ES-I3 (cell line): ENCODE measurements at regions not wholly inside any gene's neighbourhood (a gene's known extent, or its start where the extent isn't known, plus 50 kb on each side); places are given as distances from the start of the nearest gene placed in this dataset.

ENCODE experiments used
- H3K36me3 ChIP-seq: 2 replicates; pipeline ENCODE4 v1.6.1; 2013; ENCODE audit warnings: mild to moderate bottlenecking, low read length, control low read depth, moderate library complexity; ENCODE audit not compliant: insufficient read depth
- H3K4me1 ChIP-seq: 2 replicates; pipeline ENCODE4 v1.6.1; 2013; ENCODE audit warnings: mild to moderate bottlenecking, control low read depth, low read length; ENCODE audit not compliant: insufficient read depth
- H3K9ac ChIP-seq: 2 replicates; pipeline ENCODE4 v1.6.1; 2013; ENCODE audit warnings: low read depth, mild to moderate bottlenecking, low read length, moderate library complexity
- H3K9me3 ChIP-seq: 2 replicates; pipeline ENCODE4 v1.6.1; 2013; ENCODE audit warnings: mild to moderate bottlenecking, low read length, moderate library complexity; ENCODE audit not compliant: control insufficient read depth, insufficient read depth

- no peaks in the 10 kb centered on the region for H3K9me3 ChIP-seq
- no peak overlapping the region for H3K9ac ChIP-seq
- H3K4me1 ChIP-seq: no peaks in the 10 kb centered on the region
- no peaks in the 10 kb centered on the region for H3K36me3 ChIP-seq
Observed at GRCh38 chr6:18958146-18958545, 571.0 kb downstream of the RNF144B start.

DNA sequence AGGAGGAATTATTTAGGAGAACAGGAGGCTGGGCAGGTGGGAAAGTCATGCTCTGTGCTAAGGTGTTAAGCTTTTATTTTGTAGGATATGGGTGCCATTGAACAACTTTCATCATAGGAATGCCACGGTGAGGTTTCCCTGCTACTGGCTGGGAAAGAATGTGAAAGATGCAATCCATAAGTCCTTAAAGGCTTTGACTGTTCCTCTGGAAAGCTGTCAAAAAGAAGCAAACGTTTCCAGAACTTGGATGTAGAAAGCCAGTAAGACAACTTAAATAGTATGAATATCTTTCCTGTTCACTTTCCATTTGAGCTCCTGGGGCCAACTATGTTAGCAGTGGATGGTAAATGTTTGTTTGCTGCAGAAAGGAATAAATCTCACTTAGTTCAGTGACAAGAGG, 574.4 kb downstream of the RNF144B start:
- no peaks in the 10 kb centered on the region for H3K4me1 ChIP-seq
- no peaks in the 10 kb centered on the region for H3K9me3 ChIP-seq
- H3K9ac ChIP-seq: no peak overlapping the region
- H3K36me3 ChIP-seq: no peaks in the 10 kb centered on the region

GRCh38 chr6:18962361-18962905, 575.3 kb downstream of the RNF144B start:
- no peak overlapping the region for H3K9ac ChIP-seq
- no peaks in the 10 kb centered on the region for H3K36me3 ChIP-seq
- H3K4me1 ChIP-seq: no peaks in the 10 kb centered on the region
- no peaks in the 10 kb centered on the region for H3K9me3 ChIP-seq

GRCh38 chr6:18963439-18963838, 576.3 kb downstream of the RNF144B start:
- H3K9ac ChIP-seq: no peak overlapping the region

GRCh38 chr6:18973251-18973650, 586.1 kb downstream of the RNF144B start:
- Histone ChIP-seq H3K9ac (no peak overlapping the region), H3K36me3 (no peaks in the 10 kb centered on the region), H3K4me1 (no peaks in the 10 kb centered on the region), H3K9me3 (no peaks in the 10 kb centered on the region)

More at GRCh38 chr6:18963439-18963838, 576.3 kb downstream of the RNF144B start:
- no peaks in the 10 kb centered on the region for H3K36me3 ChIP-seq
- no peaks in the 10 kb centered on the region for H3K9me3 ChIP-seq
- no peaks in the 10 kb centered on the region for H3K4me1 ChIP-seq

GRCh38 chr6:18976091-18976490, 588.9 kb downstream of the RNF144B start:
- Histone ChIP-seq H3K9ac (no peak overlapping the region), H3K36me3 (no peaks in the 10 kb centered on the region), H3K9me3 (no peaks in the 10 kb centered on the region), H3K4me1 (no peaks in the 10 kb centered on the region)

- H3K9me3 ChIP-seq: no peaks in the 10 kb centered on the region
- H3K9ac ChIP-seq: no peak overlapping the region
- H3K36me3 ChIP-seq: no peaks in the 10 kb centered on the region
- no peaks in the 10 kb centered on the region for H3K4me1 ChIP-seq
Observed at GRCh38 chr6:18976966-18977365, 589.8 kb downstream of the RNF144B start.

- Histone ChIP-seq H3K36me3 (no peaks in the 10 kb centered on the region), H3K4me1 (no peaks in the 10 kb centered on the region), H3K9ac (no peak overlapping the region), H3K9me3 (no peaks in the 10 kb centered on the region)
Observed at GRCh38 chr6:18978337-18979128, 591.4 kb downstream of the RNF144B start.

DNA sequence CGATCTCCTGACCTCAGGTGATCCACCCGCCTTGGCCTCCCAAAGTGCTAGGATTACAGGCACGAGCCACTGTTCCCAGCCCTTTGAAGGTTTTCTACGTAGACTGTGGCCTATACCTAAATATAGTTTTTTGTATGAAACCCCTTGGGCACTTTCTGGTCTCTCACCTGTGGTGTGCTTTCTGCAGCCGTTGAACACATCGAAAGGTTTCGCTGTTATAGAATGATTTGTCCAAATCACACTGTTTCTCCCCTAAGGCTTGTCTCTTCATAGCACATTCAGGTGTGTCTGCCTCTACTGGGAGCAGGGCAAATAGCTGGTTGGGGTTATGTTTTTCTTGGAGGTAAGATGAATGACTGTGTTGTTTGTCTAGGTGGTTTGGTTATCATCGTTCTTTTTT, 597.9 kb downstream of the RNF144B start:
- Histone ChIP-seq H3K4me1 (no peaks in the 10 kb centered on the region), H3K9me3 (no peaks in the 10 kb centered on the region), H3K9ac (no peak overlapping the region), H3K36me3 (no peaks in the 10 kb centered on the region)

GRCh38 chr6:18985996-18986395, 598.8 kb downstream of the RNF144B start:
- Histone ChIP-seq H3K9ac (no peak overlapping the region), H3K4me1 (peaks cover 1% of the 10 kb centered on the region; the same call in 1 of the 2 replicates), H3K36me3 (no peaks in the 10 kb centered on the region), H3K9me3 (no peaks in the 10 kb centered on the region)

DNA sequence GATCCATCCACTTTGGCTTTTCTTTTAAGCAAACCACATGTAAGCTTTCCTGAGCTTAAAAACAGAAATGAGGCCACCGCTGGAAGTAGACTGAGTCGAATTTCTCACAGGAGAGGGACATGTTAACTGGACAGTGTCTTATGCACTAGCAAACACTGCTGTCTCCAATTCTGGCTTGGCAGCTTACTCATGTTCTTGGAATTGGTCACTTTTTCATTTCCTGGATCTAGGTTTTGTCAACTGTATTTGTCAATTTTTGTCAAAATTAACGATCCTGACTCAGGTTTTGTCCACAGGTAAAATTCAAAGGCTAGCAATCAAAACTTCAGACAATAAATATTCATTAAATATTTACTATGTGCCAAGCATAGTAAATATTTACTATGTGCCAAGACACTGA, 601.5 kb downstream of the RNF144B start:
- Histone ChIP-seq H3K36me3 (no peaks in the 10 kb centered on the region), H3K9ac (no peak overlapping the region), H3K4me1 (peaks cover 12% of the 10 kb centered on the region; the same call in 1 of the 2 replicates), H3K9me3 (no peaks in the 10 kb centered on the region)

- H3K4me1 ChIP-seq: peaks cover 12% of the 10 kb centered on the region; the same call in 1 of the 2 replicates
- H3K9me3 ChIP-seq: no peaks in the 10 kb centered on the region
- H3K36me3 ChIP-seq: no peaks in the 10 kb centered on the region
- H3K9ac ChIP-seq: no peak overlapping the region
Observed at GRCh38 chr6:18990059-18990978, 603.2 kb downstream of the RNF144B start.

GRCh38 chr6:18997375-18997826, 610.3 kb downstream of the RNF144B start:
- Histone ChIP-seq H3K9ac (no peak overlapping the region), H3K4me1 (peaks cover 2% of the 10 kb centered on the region; the same call in 1 of the 2 replicates), H3K36me3 (no peaks in the 10 kb centered on the region), H3K9me3 (no peaks in the 10 kb centered on the region)

- Histone ChIP-seq H3K4me1 (no peaks in the 10 kb centered on the region), H3K36me3 (no peaks in the 10 kb centered on the region), H3K9ac (no peak overlapping the region), H3K9me3 (no peaks in the 10 kb centered on the region)
Observed at GRCh38 chr6:19002976-19003560, 615.9 kb downstream of the RNF144B start.
